B cell (primary cell): ENCODE measurements at regions not wholly inside any gene's neighbourhood (a gene's known extent, or its start where the extent isn't known, plus 50 kb on each side); places are given as distances from the start of the nearest gene placed in this dataset.

Experiments
- EZH2 ChIP-seq: IDR thresholded peaks from 2 replicates; pipeline ENCODE4 v1.6.1; 2012; ENCODE audit warnings: borderline replicate concordance, low read depth, mild to moderate bottlenecking, moderate library complexity, low read length; ENCODE audit not compliant: insufficient read depth, poor library complexity, severe bottlenecking
- TF ChIP-seq, protein P1 (sequence below): fragments of 200-600 bp; IDR thresholded peaks from one replicate; pipeline ENCODE4 v1.8.0; 2022; ENCODE audit warnings: antibody characterized with exemption, mild to moderate bottlenecking

DNA sequence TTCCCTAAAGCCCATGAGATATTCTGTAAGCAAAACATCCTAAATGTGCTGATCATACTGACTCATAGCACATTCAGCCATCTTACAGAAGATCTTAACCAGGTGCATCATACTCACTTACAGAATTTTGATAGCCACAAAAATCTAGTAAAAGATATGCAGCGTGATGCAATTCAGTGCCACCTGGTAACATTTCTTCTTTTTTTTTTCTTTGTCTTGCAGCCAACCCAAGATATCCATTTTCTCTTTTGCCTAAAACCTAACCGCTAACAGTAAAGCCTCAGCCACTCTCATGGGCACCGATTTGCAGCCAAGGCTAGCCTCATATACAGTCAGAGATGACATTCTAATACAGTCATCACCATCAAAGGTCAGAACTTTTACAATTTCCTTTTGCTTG, 293.3 kb downstream of the HACE1 start:
- TF ChIP-seq, protein P1, sequence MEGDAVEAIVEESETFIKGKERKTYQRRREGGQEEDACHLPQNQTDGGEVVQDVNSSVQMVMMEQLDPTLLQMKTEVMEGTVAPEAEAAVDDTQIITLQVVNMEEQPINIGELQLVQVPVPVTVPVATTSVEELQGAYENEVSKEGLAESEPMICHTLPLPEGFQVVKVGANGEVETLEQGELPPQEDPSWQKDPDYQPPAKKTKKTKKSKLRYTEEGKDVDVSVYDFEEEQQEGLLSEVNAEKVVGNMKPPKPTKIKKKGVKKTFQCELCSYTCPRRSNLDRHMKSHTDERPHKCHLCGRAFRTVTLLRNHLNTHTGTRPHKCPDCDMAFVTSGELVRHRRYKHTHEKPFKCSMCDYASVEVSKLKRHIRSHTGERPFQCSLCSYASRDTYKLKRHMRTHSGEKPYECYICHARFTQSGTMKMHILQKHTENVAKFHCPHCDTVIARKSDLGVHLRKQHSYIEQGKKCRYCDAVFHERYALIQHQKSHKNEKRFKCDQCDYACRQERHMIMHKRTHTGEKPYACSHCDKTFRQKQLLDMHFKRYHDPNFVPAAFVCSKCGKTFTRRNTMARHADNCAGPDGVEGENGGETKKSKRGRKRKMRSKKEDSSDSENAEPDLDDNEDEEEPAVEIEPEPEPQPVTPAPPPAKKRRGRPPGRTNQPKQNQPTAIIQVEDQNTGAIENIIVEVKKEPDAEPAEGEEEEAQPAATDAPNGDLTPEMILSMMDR: no peak
- no peak for TF ChIP-seq EZH2
